PC-3 (cell line): ENCODE measurements at regions not wholly inside any gene's neighbourhood (a gene's known extent, or its start where the extent isn't known, plus 50 kb on each side); places are given as distances from the start of the nearest gene placed in this dataset.

Source experiments
- ATAC-seq: fragments of 200-7000 bp; cut with Tn5 transposase; 2 replicates; pipeline ENCODE4 v1.9.1; 2020; ENCODE audit warnings: mild to moderate bottlenecking, moderate library complexity
- BruUV-seq: library from RNA; stranded (reverse); fragments of 400-500 nt; replicated peaks from 2 replicates; lab custom pipeline; 2021; lab: Mats Ljungman, UMichigan
- CTCF ChIA-PET: fragments of 300-600 bp; sonication (Branson Sonifier 250); formaldehyde crosslinking; loops from one replicate; lab custom pipeline; 2022; ENCODE audit warnings: antibody characterized with exemption; lab: Charles Lee
- POLR2A ChIA-PET: fragments of 300-600 bp; sonication (Branson Sonifier 250); formaldehyde crosslinking; loops from one replicate; lab custom pipeline; 2022; ENCODE audit warnings: antibody characterized with exemption; ENCODE audit not compliant: unreplicated experiment; lab: Charles Lee
- DNase-seq: peaks from one replicate; pipeline ENCODE4 v3.0.0-alpha.2; 2015
- H2AFZ ChIP-seq: fragments of 300-600 bp; sonication (generic); 2 replicates; pipeline ENCODE4 v1.6.0; 2016; ENCODE audit warnings: antibody characterized with exemption, low read length
- H3F3A ChIP-seq: fragments of 300-600 bp; sonication (generic); one replicate; pipeline ENCODE4 v1.6.0; 2017; ENCODE audit warnings: antibody characterized with exemption, low read length, control low read depth, mild to moderate bottlenecking; ENCODE audit not compliant: unreplicated experiment
- H3K27ac ChIP-seq: fragments of 300-600 bp; sonication (generic); 2 replicates; pipeline ENCODE4 v1.5.1; 2016; ENCODE audit warnings: mild to moderate bottlenecking, low read length
- H3K27me3 ChIP-seq: fragments of 300-600 bp; sonication (generic); 2 replicates; pipeline ENCODE4 v1.6.1; 2016; ENCODE audit warnings: low read length, mixed read lengths
- H3K36me3 ChIP-seq: fragments of 300-600 bp; sonication (generic); 2 replicates; pipeline ENCODE4 v1.6.1; 2016; ENCODE audit warnings: low read depth, mixed run types, low read length, mixed read lengths
- H3K4me1 ChIP-seq: fragments of 300-600 bp; sonication (generic); 2 replicates; pipeline ENCODE4 v1.5.1; 2016; ENCODE audit warnings: low read length; ENCODE audit not compliant: insufficient read depth
- H3K4me2 ChIP-seq: fragments of 300-600 bp; sonication (generic); 2 replicates; pipeline ENCODE4 v1.6.0; 2016; ENCODE audit warnings: low read length
- H3K4me3 ChIP-seq: fragments of 300-600 bp; sonication (generic); 2 replicates; pipeline ENCODE4 v1.5.1; 2016; ENCODE audit warnings: mild to moderate bottlenecking, low read length, mixed read lengths
- H3K79me2 ChIP-seq: fragments of 300-600 bp; sonication (generic); 2 replicates; pipeline ENCODE4 v1.6.1; 2017; ENCODE audit warnings: low read length, mixed read lengths
- H3K9ac ChIP-seq: fragments of 300-600 bp; sonication (generic); 2 replicates; pipeline ENCODE4 v1.6.0; 2016; ENCODE audit warnings: mild to moderate bottlenecking, low read length
- H3K9me2 ChIP-seq: fragments of 300-600 bp; sonication (generic); replicated peaks from 2 replicates; pipeline ENCODE4 v1.6.1; 2016; ENCODE audit warnings: mixed run types, low read length, mixed read lengths
- H3K9me3 ChIP-seq: fragments of 300-600 bp; sonication (generic); 2 replicates; pipeline ENCODE4 v1.6.1; 2016; ENCODE audit warnings: low read length, mixed read lengths
- H4K20me1 ChIP-seq: fragments of 300-600 bp; sonication (generic); 2 replicates; pipeline ENCODE4 v1.6.1; 2016; ENCODE audit warnings: low read length, mixed read lengths
- EZH2 ChIP-seq: fragments of 300-600 bp; sonication (generic); IDR thresholded peaks from one replicate; pipeline ENCODE4 v1.6.1; 2017; ENCODE audit warnings: antibody characterized with exemption, mild to moderate bottlenecking, low read length; ENCODE audit not compliant: unreplicated experiment
- EZH2phosphoT487 ChIP-seq: fragments of 300-600 bp; sonication (generic); IDR thresholded peaks from 2 replicates; pipeline ENCODE4 v1.6.1; 2018; ENCODE audit warnings: mild to moderate bottlenecking, antibody characterized with exemption, low read length, borderline replicate concordance
- intact Hi-C: fragments of 100-400 bp; cut with micrococcal nuclease; formaldehyde crosslinking; loops from 2 replicates; pipeline ENCODE4 v1.9.0; 2023
- TF ChIP-seq, protein P1 (sequence below): fragments of 300-600 bp; sonication (generic); conservative IDR thresholded peaks from 2 replicates; pipeline ENCODE4 v1.5.1; 2017; ENCODE audit warnings: antibody characterized with exemption, low read depth, mild to moderate bottlenecking, low read length

DNA sequence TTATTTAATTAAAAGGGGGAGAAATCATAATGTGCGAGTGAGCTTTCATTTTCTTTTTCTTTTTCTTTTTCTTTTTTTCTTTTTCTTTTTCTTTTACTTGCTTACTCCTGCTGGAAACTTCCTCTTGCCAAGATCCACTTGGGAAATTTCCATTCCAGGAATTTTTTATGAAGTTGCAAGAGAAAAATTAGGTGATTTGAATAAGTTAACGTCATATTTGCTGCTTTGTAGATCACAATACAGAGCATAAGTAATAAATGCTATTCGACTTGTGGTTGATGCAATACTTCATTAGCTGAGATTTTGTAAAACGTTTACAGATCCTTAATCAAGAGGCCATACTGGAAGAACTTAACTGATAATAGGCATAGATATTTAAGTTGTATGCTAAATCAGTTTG, 354.7 kb upstream of the SMIM21 start:
- Histone ChIP-seq H3K27me3 (peaks cover 97% of the 10 kb centered on the region), H3F3A (no peaks in the 10 kb centered on the region), H3K9me3 (no peaks in the 10 kb centered on the region), H4K20me1 (no peaks in the 10 kb centered on the region), H3K9ac (no peak overlapping the region), H3K4me2 (no peak overlapping the region), H3K9me2 (no peaks in the 10 kb centered on the region), H2AFZ (no peak overlapping the region), H3K4me3 (no peak overlapping the region), H3K4me1 (no peaks in the 10 kb centered on the region), H3K36me3 (no peaks in the 10 kb centered on the region), H3K27ac (no peak overlapping the region), H3K79me2 (no peaks in the 10 kb centered on the region)
- CTCF ChIA-PET: no interaction called here
- no peak for ATAC-seq
- intact Hi-C loops: no loop called here
- no TSS peak for BruUV-seq
- TF ChIP-seq EZH2 (no peak), EZH2phosphoT487 (no peak)
- TF ChIP-seq, protein P1, sequence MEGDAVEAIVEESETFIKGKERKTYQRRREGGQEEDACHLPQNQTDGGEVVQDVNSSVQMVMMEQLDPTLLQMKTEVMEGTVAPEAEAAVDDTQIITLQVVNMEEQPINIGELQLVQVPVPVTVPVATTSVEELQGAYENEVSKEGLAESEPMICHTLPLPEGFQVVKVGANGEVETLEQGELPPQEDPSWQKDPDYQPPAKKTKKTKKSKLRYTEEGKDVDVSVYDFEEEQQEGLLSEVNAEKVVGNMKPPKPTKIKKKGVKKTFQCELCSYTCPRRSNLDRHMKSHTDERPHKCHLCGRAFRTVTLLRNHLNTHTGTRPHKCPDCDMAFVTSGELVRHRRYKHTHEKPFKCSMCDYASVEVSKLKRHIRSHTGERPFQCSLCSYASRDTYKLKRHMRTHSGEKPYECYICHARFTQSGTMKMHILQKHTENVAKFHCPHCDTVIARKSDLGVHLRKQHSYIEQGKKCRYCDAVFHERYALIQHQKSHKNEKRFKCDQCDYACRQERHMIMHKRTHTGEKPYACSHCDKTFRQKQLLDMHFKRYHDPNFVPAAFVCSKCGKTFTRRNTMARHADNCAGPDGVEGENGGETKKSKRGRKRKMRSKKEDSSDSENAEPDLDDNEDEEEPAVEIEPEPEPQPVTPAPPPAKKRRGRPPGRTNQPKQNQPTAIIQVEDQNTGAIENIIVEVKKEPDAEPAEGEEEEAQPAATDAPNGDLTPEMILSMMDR: no peak
- DNase-seq: no peak
- POLR2A ChIA-PET: no interaction called here

- no peaks in the 10 kb centered on the region for H3K4me1 ChIP-seq
- H3K9me3 ChIP-seq: no peaks in the 10 kb centered on the region
- ChIA-PET CTCF (no interaction called here), POLR2A (no interaction called here)
- H2AFZ ChIP-seq: no peak overlapping the region
- ATAC-seq (no peak), DNase-seq (no peak)
- H3K27ac ChIP-seq: no peak overlapping the region
- no peaks in the 10 kb centered on the region for H3K36me3 ChIP-seq
- no peaks in the 10 kb centered on the region for H3F3A ChIP-seq
- H3K9me2 ChIP-seq: no peaks in the 10 kb centered on the region
- no peaks in the 10 kb centered on the region for H3K79me2 ChIP-seq
- no peaks in the 10 kb centered on the region for H4K20me1 ChIP-seq
- no peak overlapping the region for H3K4me2 ChIP-seq
- H3K9ac ChIP-seq: no peak overlapping the region
- TF ChIP-seq, protein P1: no peak
- no peak for TF ChIP-seq EZH2
- no peak for TF ChIP-seq EZH2phosphoT487
- no peak overlapping the region for H3K4me3 ChIP-seq
- intact Hi-C loops: no loop called here
- peaks cover 95% of the 10 kb centered on the region for H3K27me3 ChIP-seq
- no TSS peak for BruUV-seq
Measured at GRCh38 chr18:75779910-75780309, 352.4 kb upstream of the SMIM21 start.

GRCh38 chr18:75779450-75779849, 351.9 kb upstream of the SMIM21 start:
- Histone ChIP-seq H4K20me1 (no peaks in the 10 kb centered on the region), H3K9me2 (no peaks in the 10 kb centered on the region), H3K4me2 (no peak overlapping the region), H3K27ac (no peak overlapping the region), H3K27me3 (peaks cover 95% of the 10 kb centered on the region), H3K9me3 (no peaks in the 10 kb centered on the region), H3K4me3 (no peak overlapping the region), H3K79me2 (no peaks in the 10 kb centered on the region), H2AFZ (no peak overlapping the region), H3K36me3 (no peaks in the 10 kb centered on the region), H3F3A (no peaks in the 10 kb centered on the region), H3K9ac (no peak overlapping the region), H3K4me1 (no peaks in the 10 kb centered on the region)
- intact Hi-C loops: no loop called here
- DNase-seq: no peak
- TF ChIP-seq EZH2 (no peak), EZH2phosphoT487 (no peak)
- TF ChIP-seq, protein P1: no peak
- CTCF ChIA-PET: no interaction called here
- no peak for ATAC-seq
- POLR2A ChIA-PET: no interaction called here
- no TSS peak for BruUV-seq
